NCI-H146 treated with DMSO at 0.1 percent for 48 hours (cell line): ENCODE measurements at regions not wholly inside any gene's neighbourhood (a gene's known extent, or its start where the extent isn't known, plus 50 kb on each side); places are given as distances from the start of the nearest gene placed in this dataset.

Source experiments
- DNase-seq: peaks from one replicate; lab custom pipeline; 2025; ENCODE audit not compliant: unreplicated experiment; lab: John Stamatoyannopoulos, UW

- no peak for DNase-seq
These were observed 121.2 kb upstream of the ADARB2 start for GRCh38 chr10:1858547-1858946.

GRCh38 chr10:1858048-1858447 lies 120.7 kb upstream of the ADARB2 start:
- DNase-seq = no peak

- DNase-seq = no peak
These were observed 118.6 kb upstream of the ADARB2 start for GRCh38 chr10:1855911-1856310.

- no peak for DNase-seq
These were observed 116.9 kb upstream of the ADARB2 start for GRCh38 chr10:1854271-1854670.

- DNase-seq = no peak
These were observed 116.5 kb upstream of the ADARB2 start for GRCh38 chr10:1853801-1854200.

- DNase-seq = no peak
These were observed 115.5 kb upstream of the ADARB2 start for GRCh38 chr10:1852841-1853240.

GRCh38 chr10:1851762-1852161 lies 114.4 kb upstream of the ADARB2 start:
- no peak for DNase-seq

GRCh38 chr10:1850971-1851527 lies 113.7 kb upstream of the ADARB2 start:
- DNase-seq = no peak

- no peak for DNase-seq
These were observed 110.0 kb upstream of the ADARB2 start for GRCh38 chr10:1847361-1847760.

GRCh38 chr10:1846032-1846431 lies 108.7 kb upstream of the ADARB2 start:
- DNase-seq = no peak

GRCh38 chr10:1841759-1842158 lies 104.4 kb upstream of the ADARB2 start:
- no peak for DNase-seq

- DNase-seq = no peak
These were observed 92.4 kb upstream of the ADARB2 start for GRCh38 chr10:1829712-1830111.

GRCh38 chr10:1824928-1825327 lies 87.6 kb upstream of the ADARB2 start:
- no peak for DNase-seq

- DNase-seq = no peak
These were observed 77.2 kb upstream of the ADARB2 start for GRCh38 chr10:1814556-1814955.

GRCh38 chr10:1809139-1809741 lies 71.9 kb upstream of the ADARB2 start:
- no peak for DNase-seq

GRCh38 chr10:1807924-1808323 lies 70.6 kb upstream of the ADARB2 start:
- no peak for DNase-seq

- DNase-seq = no peak
These were observed 69.9 kb upstream of the ADARB2 start for GRCh38 chr10:1807196-1807595.

- no peak for DNase-seq
These were observed 65.1 kb upstream of the ADARB2 start for GRCh38 chr10:1802413-1802812.

GRCh38 chr10:1788401-1788800 lies 51.1 kb upstream of the ADARB2 start:
- DNase-seq = no peak
